K562 (cell line): ENCODE measurements at regions not wholly inside any gene's neighbourhood (a gene's known extent, or its start where the extent isn't known, plus 50 kb on each side); places are given as distances from the start of the nearest gene placed in this dataset.

Experiments used
- ATAC-seq: fragments of 200-7000 bp; cut with Tn5 transposase; 3 replicates; pipeline ENCODE4 v1.9.1; 2020; ENCODE audit warnings: moderate library complexity
- BruUV-seq: library from RNA; stranded (reverse); fragments of 400-500 nt; replicated peaks from 2 replicates; lab custom pipeline; 2021; lab: Mats Ljungman, UMichigan
- CTCF ChIA-PET: fragments of 300-600 bp; formaldehyde crosslinking; extraction: SDS; loops from one replicate; lab custom pipeline; 2021; ENCODE audit warnings: low intra/inter-chr PET ratio; lab: Yijun Ruan, JAX
- POLR2A ChIA-PET: fragments of 300-600, 350-650 bp; sonication (Branson Sonifier 250); formaldehyde crosslinking; extraction: SDS; loops from one replicate; lab custom pipeline; 2021; ENCODE audit warnings: antibody characterized with exemption, inconsistent platforms; lab: Yijun Ruan, JAX
- DNase-seq, 4 experiments: peaks; one replicate each; pipeline versions ENCODE4 v3.0.0 to v3.0.0-alpha.2; 2011 to 2018; ENCODE audit warnings: low spot score in 3 of 4, mixed read lengths in 3 of 4; ENCODE audit errors: extremely low read depth in 1 of 4
- FAIRE-seq: peaks from 2 replicates; lab custom pipeline; 2011; peaks lifted over from hg19 to GRCh38; lab: Jason Lieb, UNC
- H2AFZ ChIP-seq: 2 replicates; pipeline ENCODE4 v1.6.0; 2011; ENCODE audit warnings: low read depth, low read length, control low read depth, inconsistent platforms
- H3K27ac ChIP-seq: fragments of 200-600 bp; 3 replicates; pipeline ENCODE4 v1.8.0; 2011; ENCODE audit warnings: low read depth, mild to moderate bottlenecking, control low read depth, inconsistent platforms, low read length, moderate library complexity, mixed read lengths; ENCODE audit errors: extremely low read depth
- H3K27me3 ChIP-seq, 2 experiments: fragments of 300-600 bp in 1 of 2; 2 replicates in 1 of 2; 3 replicates in 1 of 2; pipeline versions ENCODE4 v1.6.0 to v1.8.0; 2011; ENCODE audit warnings: inconsistent platforms in 2 of 2, low read length in 2 of 2, mild to moderate bottlenecking in 1 of 2, mixed read lengths in 1 of 2, moderate library complexity in 1 of 2; ENCODE audit not compliant: control insufficient read depth in 2 of 2, insufficient read depth in 2 of 2
- H3K36me3 ChIP-seq: fragments of 300-600 bp; 3 replicates; pipeline ENCODE4 v1.8.0; 2011; ENCODE audit warnings: mild to moderate bottlenecking, low read length, inconsistent platforms; ENCODE audit not compliant: control insufficient read depth, insufficient read depth
- H3K4me1 ChIP-seq, 2 experiments: fragments of 200-600 bp in 1 of 2; replicated peaks in 1 of 2; 2 replicates in 1 of 2; 3 replicates in 1 of 2; pipeline versions ENCODE4 v1.5.1 to v1.8.0; 2011; ENCODE audit warnings: inconsistent platforms in 2 of 2, low read length in 2 of 2, mild to moderate bottlenecking in 1 of 2, mixed read lengths in 1 of 2, moderate library complexity in 1 of 2; ENCODE audit not compliant: control insufficient read depth in 2 of 2, insufficient read depth in 2 of 2
- H3K4me2 ChIP-seq: 2 replicates; pipeline ENCODE4 v1.6.1; 2011; ENCODE audit warnings: low read length, control low read depth, inconsistent platforms, mixed read lengths; ENCODE audit not compliant: insufficient read depth
- H3K4me3 ChIP-seq: fragments of 200-600 bp; sonication (generic), shearing (Covaris generic); 2 replicates; pipeline ENCODE4 v1.5.1; 2016; ENCODE audit warnings: control low read depth, inconsistent platforms
- H3K79me2 ChIP-seq: fragments of 200-600 bp; 3 replicates; pipeline ENCODE4 v1.8.0; 2011; ENCODE audit warnings: low read length, inconsistent platforms; ENCODE audit not compliant: control insufficient read depth, insufficient read depth
- H3K9ac ChIP-seq, 2 experiments: 2 replicates each; pipeline versions ENCODE4 v1.6.0 to v1.6.1; 2011; ENCODE audit warnings: low read depth in 2 of 2, low read length in 2 of 2, control low read depth in 1 of 2, inconsistent platforms in 1 of 2, mild to moderate bottlenecking in 1 of 2, mixed read lengths in 1 of 2; ENCODE audit not compliant: insufficient read depth in 1 of 2
- H3K9me1 ChIP-seq: one replicate; pipeline ENCODE4 v1.6.0; 2011; ENCODE audit warnings: inconsistent platforms, mild to moderate bottlenecking, low read length, moderate library complexity; ENCODE audit not compliant: control insufficient read depth, insufficient read depth
- H3K9me3 ChIP-seq: replicated peaks from 2 replicates; pipeline ENCODE4 v1.5.1; 2011; ENCODE audit warnings: low read depth, low read length, inconsistent platforms; ENCODE audit not compliant: control insufficient read depth, insufficient read depth
- H4K20me1 ChIP-seq: replicated peaks from 2 replicates; pipeline ENCODE4 v1.6.1; 2011; ENCODE audit warnings: low read length, inconsistent platforms, mixed read lengths; ENCODE audit not compliant: control insufficient read depth, insufficient read depth
- CBFA2T3 ChIP-seq: fragments of 450-650 bp; IDR thresholded peaks from 2 replicates; pipeline ENCODE4 v1.6.1; 2017
- EWSR1 ChIP-seq: fragments of 450-650 bp; IDR thresholded peaks from 2 replicates; pipeline ENCODE4 v1.6.1; 2018; ENCODE audit warnings: borderline replicate concordance, mild to moderate bottlenecking, low read depth, moderate library complexity; ENCODE audit not compliant: partially characterized antibody
- NFIX ChIP-seq: fragments of 250-450 bp; sonication (Bioruptor Pico); IDR thresholded peaks from 2 replicates; pipeline ENCODE4 v1.4.0; 2020; ENCODE audit warnings: low read depth, mild to moderate bottlenecking, moderate library complexity
- NFXL1 ChIP-seq: fragments of 450-650 bp; formaldehyde crosslinking; IDR thresholded peaks from 2 replicates; pipeline ENCODE4 v1.4.0; 2021; ENCODE audit warnings: mild to moderate bottlenecking
- PTRF ChIP-seq: fragments of 450-650 bp; IDR thresholded peaks from 2 replicates; pipeline ENCODE4 v1.6.1; 2016; ENCODE audit warnings: mild to moderate bottlenecking, missing genetic modification characterization, missing compliant biosample characterization
- RAD51 ChIP-seq: fragments of 450-650 bp; IDR thresholded peaks from 2 replicates; pipeline ENCODE4 v1.7.1; 2016; ENCODE audit warnings: low read depth, mild to moderate bottlenecking, borderline replicate concordance
- ZNF224 ChIP-seq: sonication (generic); formaldehyde crosslinking; IDR thresholded peaks from 2 replicates; pipeline ENCODE4 v1.8.0; 2022; ENCODE audit warnings: mild to moderate bottlenecking, missing genetic modification reagents
- WGBS: fragments of 100-300 bp; shearing (Covaris generic); methylation state at CpG from one replicate; pipeline ENCODE4 v1.1.6; 2016; ENCODE audit warnings: low coverage, mixed read lengths; ENCODE audit not compliant: insufficient coverage; ENCODE audit errors: missing lambda C conversion rate; 5-methylcytosine and 5-hydroxymethylcytosine counted together
- in situ Hi-C: fragments of 300-500 bp; cut with MboI; formaldehyde crosslinking; loops from 4 replicates; pipeline ENCODE4 v1.15.0; 2018; ENCODE audit warnings: inconsistent platforms, mixed read lengths
- intact Hi-C: fragments of 100-400 bp; cut with micrococcal nuclease; formaldehyde crosslinking; loops from 2 replicates; pipeline ENCODE4 v1.14.2; 2022

DNA sequence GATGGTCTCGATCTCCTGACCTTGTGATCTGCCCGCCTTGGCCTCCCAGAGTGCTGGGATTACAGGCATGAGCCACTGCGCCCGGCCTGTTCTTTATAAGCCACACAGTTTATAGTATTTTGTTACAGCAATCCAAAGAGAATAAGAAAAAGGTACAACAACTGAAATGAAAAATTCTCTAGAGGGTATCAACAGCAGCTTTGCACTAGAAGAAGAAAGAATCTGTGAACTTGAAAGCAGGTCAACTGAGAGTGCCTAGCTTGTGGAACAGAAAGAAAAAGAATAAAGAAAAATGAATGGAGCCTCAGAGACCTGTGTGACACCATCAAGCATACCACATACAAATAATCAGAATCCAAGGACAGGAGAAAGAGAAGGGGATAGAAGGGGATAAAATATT, 66.8 kb upstream of the CTLA4 start (continued):
- TF ChIP-seq EWSR1 (no peak), NFXL1 (CRISPR knock-in tag) (no peak), ZNF224 (CRISPR knock-in tag) (no peak), CBFA2T3 (no peak)

DNA sequence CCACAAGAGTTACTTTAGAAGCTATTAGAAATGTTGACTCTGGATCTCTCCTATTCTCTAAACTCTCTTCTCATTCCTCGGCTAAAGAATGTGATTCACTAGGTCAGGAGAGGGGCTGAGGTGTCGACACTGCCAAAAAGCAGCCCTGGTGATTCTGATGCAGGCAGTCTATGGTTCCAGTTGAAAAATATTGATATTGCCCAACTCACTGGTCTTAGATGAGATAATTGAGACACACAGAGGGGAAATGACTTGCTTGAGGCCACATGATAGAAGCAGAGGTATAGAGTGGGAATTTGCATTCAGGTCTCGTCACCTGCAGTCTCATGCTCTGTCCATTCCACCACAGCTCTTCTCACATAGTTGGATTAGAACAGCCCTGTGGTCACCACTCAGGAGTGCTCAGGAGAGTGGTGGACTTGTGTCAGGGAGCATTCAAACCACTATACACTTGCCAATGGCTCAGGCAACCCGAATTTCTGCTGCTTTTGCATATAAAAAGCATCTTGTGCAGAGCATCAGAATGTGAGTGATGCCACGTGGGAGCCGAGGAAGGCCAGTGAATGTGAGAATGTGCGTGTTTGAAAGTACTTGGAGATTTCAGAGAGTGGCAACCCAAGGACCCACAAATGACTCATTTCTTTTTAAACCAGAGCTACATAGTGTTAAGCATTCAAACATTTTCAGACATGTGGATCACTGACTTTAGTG, 65.1 kb upstream of the CTLA4 start:
- no peaks in the 10 kb centered on the region for H3K4me1 ChIP-seq
- no TSS peak for BruUV-seq
- TF ChIP-seq PTRF (tag) (no peak), RAD51 (no peak), NFIX (CRISPR knock-in tag) (no peak)
- H3K27me3 ChIP-seq = no peaks in the 10 kb centered on the region
- H2AFZ ChIP-seq = no peak overlapping the region
- intact Hi-C loops = no loop called here
- H3K9me3 ChIP-seq = no peaks in the 10 kb centered on the region
- ChIA-PET CTCF (no interaction called here), POLR2A (interaction anchor here (0.6 to 1.2 kb wide), 2 partner anchors 9 to 371 kb away, joined by 3 to 4 read pairs; no protein-coding TSS in a partner anchor)
- no peak overlapping the region for H3K9ac ChIP-seq
- H3K27ac ChIP-seq = no peak overlapping the region
- no peaks in the 10 kb centered on the region for H4K20me1 ChIP-seq
- no peak overlapping the region for H3K4me2 ChIP-seq
- no peaks in the 10 kb centered on the region for H3K36me3 ChIP-seq
- FAIRE-seq = no peak
- WGBS = 0% methylated on average over 7 of the region's 7 CpGs
- in situ Hi-C loops = no loop called here
- H3K9me1 ChIP-seq = no peaks in the 10 kb centered on the region
- no peak for DNase-seq
- no peak for ATAC-seq
- H3K4me3 ChIP-seq = no peak overlapping the region
- H3K79me2 ChIP-seq = no peaks in the 10 kb centered on the region
